ENCODE measurements at regions not wholly inside any gene's neighbourhood (a gene's known extent, or its start where the extent isn't known, plus 50 kb on each side); places are given as distances from the start of the nearest gene placed in this dataset.

GRCh38 chr9:86893811-86894490 is 53.4 kb downstream of the GAS1 start:
- no peaks in the 10 kb centered on the region for H3K27me3 ChIP-seq (ENCODE audit: control insufficient read depth in 1 of 2, insufficient read depth in 2 of 2, low read length in 2 of 2)
- no peaks in the 10 kb centered on the region for H3K79me2 ChIP-seq (ENCODE audit: insufficient read depth, low read length)
- in situ Hi-C loops (cut with HindIII; ENCODE audit: extremely low pct_ligation_motif_present, low pct_unique_long_range_greater_than_20kb) (no loop called here), intact Hi-C loops (cut with micrococcal nuclease; ENCODE audit: unreplicated experiment) (no loop called here)
- POLR2A ChIA-PET, result no interaction called here
- H4K20me1 ChIP-seq (ENCODE audit: insufficient read depth, low read length), result no peaks in the 10 kb centered on the region
- no peaks in the 10 kb centered on the region for H3K9me3 ChIP-seq (ENCODE audit: low read length)
- H3K27ac ChIP-seq (ENCODE audit: extremely low read length, insufficient read depth, low read length), result no peak overlapping the region
- H2AFZ ChIP-seq (ENCODE audit: low read length), result no peak overlapping the region
- FAIRE-seq (no peak), DNase-seq (ENCODE audit: low spot score) (no peak), ATAC-seq (no peak)
- no TSS peak for BruUV-seq (replicated peaks)
- no peak overlapping the region for H3K4me3 ChIP-seq (replicated peaks in 1 of 3; ENCODE audit: insufficient read depth in 1 of 3, low read depth in 2 of 3, low read length in 3 of 3)
- TF ChIP-seq ZNF556 (CRISPR knock-in tag; IDR thresholded peaks at IDR 0.05; ENCODE audit: borderline replicate concordance), result no peak
- no peak for TF ChIP-seq POGZ (CRISPR knock-in tag; IDR thresholded peaks at IDR 0.05)
- no peak for TF ChIP-seq ETS1 (CRISPR knock-in tag; IDR thresholded peaks at IDR 0.05)
- TF ChIP-seq RXRB (CRISPR knock-in tag; IDR thresholded peaks at IDR 0.05; ENCODE audit: borderline replicate concordance), result no peak
- TF ChIP-seq RBFOX2 (IDR thresholded peaks at IDR 0.05; ENCODE audit: low read depth, low read length), result no peak
- TF ChIP-seq PBX2 (CRISPR knock-in tag; IDR thresholded peaks at IDR 0.05), result no peak
- no peak for TF ChIP-seq NCOR1 (IDR thresholded peaks at IDR 0.05; ENCODE audit: borderline replicate concordance, low read length)
- no peak for TF ChIP-seq ARID2 (CRISPR knock-in tag; IDR thresholded peaks at IDR 0.05; ENCODE audit: borderline replicate concordance)
- no peak for TF ChIP-seq ZNF772 (CRISPR knock-in tag; IDR thresholded peaks at IDR 0.05)
- TF ChIP-seq TAF1 (CRISPR knock-in tag; IDR thresholded peaks at IDR 0.05), result no peak
- no peak for TF ChIP-seq ZNF329 (CRISPR knock-in tag; IDR thresholded peaks at IDR 0.05; ENCODE audit: low read depth)
- no peak for TF ChIP-seq ZNF281 (CRISPR knock-in tag; IDR thresholded peaks at IDR 0.05; ENCODE audit: borderline replicate concordance)
- no peak for TF ChIP-seq HOXA7 (CRISPR knock-in tag; IDR thresholded peaks at IDR 0.05)
- TF ChIP-seq RORA (CRISPR knock-in tag; IDR thresholded peaks at IDR 0.05), result no peak
- no peak for TF ChIP-seq ZBTB7B (CRISPR knock-in tag; IDR thresholded peaks at IDR 0.05)
- TF ChIP-seq KDM4B (CRISPR knock-in tag; IDR thresholded peaks at IDR 0.05), result no peak
- TF ChIP-seq ATF2 (CRISPR knock-in tag; IDR thresholded peaks at IDR 0.05), result no peak
- TF ChIP-seq ZFP90 (CRISPR knock-in tag; IDR thresholded peaks at IDR 0.05; ENCODE audit: borderline replicate concordance), result no peak
- no peak for TF ChIP-seq SNAPC5 (CRISPR knock-in tag; IDR thresholded peaks at IDR 0.05; ENCODE audit: borderline replicate concordance)
- TF ChIP-seq ZNF749 (CRISPR knock-in tag; IDR thresholded peaks at IDR 0.05; ENCODE audit: borderline replicate concordance), result no peak
- H3K9ac ChIP-seq (ENCODE audit: insufficient read depth, low read depth, low read length), result no peak overlapping the region
- no peak overlapping the region for H3K4me2 ChIP-seq (ENCODE audit: low read depth, low read length)
- H3K36me3 ChIP-seq (replicated peaks in 1 of 2; ENCODE audit: control insufficient read depth in 1 of 2, insufficient read depth in 2 of 2, low read length in 2 of 2), result no peaks in the 10 kb centered on the region
- WGBS (ENCODE audit: low lambda C conversion rate), result 2% methylated on average over 6 of the region's 6 CpGs
- H3K4me1 ChIP-seq (ENCODE audit: insufficient read depth, low read length), result no peaks in the 10 kb centered on the region
- CTCF ChIA-PET (ENCODE audit: low intra/inter-chr PET ratio, low total read pairs), result no interaction called here

Measured in HepG2 (cell line).